GM23338 (cell line): ENCODE measurements at regions not wholly inside any gene's neighbourhood (a gene's known extent, or its start where the extent isn't known, plus 50 kb on each side); places are given as distances from the start of the nearest gene placed in this dataset.

Experiments
- CREB1 ChIP-seq: fragments of 250-450 bp; sonication (Bioruptor Pico); IDR thresholded peaks from 2 replicates; pipeline ENCODE4 v1.5.0; 2020; ENCODE audit warnings: low read depth, mild to moderate bottlenecking, moderate library complexity
- CTCF ChIP-seq, 2 experiments: fragments of 200-600 bp in 1 of 2; sonication (generic) in 1 of 2; conservative IDR thresholded peaks; 2 replicates each; pipeline versions ENCODE4 v1.5.1 to v1.6.1; 2016 to 2017; ENCODE audit warnings: antibody characterized with exemption in 2 of 2, low read depth in 2 of 2, mild to moderate bottlenecking in 2 of 2, moderate library complexity in 1 of 2
- EZH2 ChIP-seq: fragments of 200-600 bp; sonication (generic); IDR thresholded peaks from one replicate; pipeline ENCODE4 v1.8.0; 2017; ENCODE audit warnings: antibody characterized with exemption, mild to moderate bottlenecking, low read depth; ENCODE audit not compliant: unreplicated experiment
- POLR2AphosphoS5 ChIP-seq: IDR thresholded peaks from 2 replicates; pipeline ENCODE4 v1.6.1; 2016; ENCODE audit warnings: antibody characterized with exemption, low read depth
- REST ChIP-seq: IDR thresholded peaks from one replicate; pipeline ENCODE4 v1.6.1; 2018; ENCODE audit warnings: antibody characterized with exemption; ENCODE audit not compliant: unreplicated experiment

GRCh38 chr10:18830277-18830676 is 171.0 kb downstream of the ARL5B start:
- no peak for TF ChIP-seq REST
- no peak for TF ChIP-seq EZH2
- TF ChIP-seq CTCF (conservative IDR thresholded peaks at IDR 0.05; ENCODE audit: low read depth in 2 of 2), result no peak
- TF ChIP-seq CREB1 (CRISPR knock-in tag), result no peak
- TF ChIP-seq POLR2AphosphoS5, result no peak
